Suppressor macrophage treated with lipopolysaccharide for 1 hour (primary cell): ENCODE measurements at regions not wholly inside any gene's neighbourhood (a gene's known extent, or its start where the extent isn't known, plus 50 kb on each side); places are given as distances from the start of the nearest gene placed in this dataset.

Experiments used
- DNase-seq, 3 donors: peaks; one replicate each; pipeline ENCODE4 v3.0.0-alpha.2; 2020 to 2022

DNA sequence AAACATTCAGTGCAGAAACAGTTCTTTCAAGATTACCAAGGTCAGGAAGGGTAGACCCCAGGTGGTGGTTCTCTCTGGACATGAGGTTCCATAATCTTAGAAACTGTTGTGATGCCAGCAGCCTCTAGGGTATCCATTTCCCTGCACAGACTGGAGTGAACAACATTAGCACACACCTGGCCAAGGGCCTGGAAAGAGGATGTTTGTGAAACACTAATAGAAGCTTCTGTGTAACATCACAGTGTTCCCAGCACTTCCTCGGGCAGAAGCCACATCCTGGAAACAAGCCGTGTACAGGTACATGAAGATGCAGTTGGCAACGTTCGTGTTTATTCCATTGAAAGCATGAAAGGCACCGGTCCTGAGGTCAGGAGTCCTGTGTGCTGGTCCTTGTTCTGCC lies 598.2 kb upstream of the KLF4 start:
- DNase-seq = no peak

GRCh38 chr9:108086624-108087023 lies 597.1 kb upstream of the KLF4 start:
- DNase-seq = no peak

GRCh38 chr9:108085294-108085693 lies 595.7 kb upstream of the KLF4 start:
- DNase-seq = no peak

DNA sequence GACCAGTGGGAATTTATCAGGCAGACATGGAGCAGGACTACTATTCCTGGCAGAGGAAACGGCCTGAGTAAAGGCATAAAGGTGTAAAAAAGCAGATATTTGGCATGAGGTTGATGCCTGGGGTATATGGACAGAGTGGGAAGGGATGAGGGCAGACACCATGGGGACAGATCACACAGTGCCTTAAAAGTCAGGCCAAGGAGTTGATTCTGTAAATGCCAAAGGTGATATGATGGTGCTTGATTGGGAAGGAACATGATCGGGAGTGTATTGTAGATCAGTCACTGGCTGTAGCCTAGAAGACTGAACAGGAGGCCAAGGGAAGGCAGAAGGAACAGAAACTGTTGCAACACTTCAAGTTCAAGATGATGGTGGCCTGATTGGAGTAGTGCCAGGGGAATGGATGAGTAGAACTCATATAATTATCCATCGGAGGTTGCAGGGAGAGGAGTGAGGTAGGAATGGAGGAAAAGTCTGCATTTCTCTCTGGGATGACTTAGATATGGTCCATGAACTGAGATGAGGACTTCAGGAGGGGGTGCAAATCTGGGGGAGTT lies 594.3 kb upstream of the KLF4 start:
- DNase-seq = peak; percentile 78 to 82 (median 80)

DNA sequence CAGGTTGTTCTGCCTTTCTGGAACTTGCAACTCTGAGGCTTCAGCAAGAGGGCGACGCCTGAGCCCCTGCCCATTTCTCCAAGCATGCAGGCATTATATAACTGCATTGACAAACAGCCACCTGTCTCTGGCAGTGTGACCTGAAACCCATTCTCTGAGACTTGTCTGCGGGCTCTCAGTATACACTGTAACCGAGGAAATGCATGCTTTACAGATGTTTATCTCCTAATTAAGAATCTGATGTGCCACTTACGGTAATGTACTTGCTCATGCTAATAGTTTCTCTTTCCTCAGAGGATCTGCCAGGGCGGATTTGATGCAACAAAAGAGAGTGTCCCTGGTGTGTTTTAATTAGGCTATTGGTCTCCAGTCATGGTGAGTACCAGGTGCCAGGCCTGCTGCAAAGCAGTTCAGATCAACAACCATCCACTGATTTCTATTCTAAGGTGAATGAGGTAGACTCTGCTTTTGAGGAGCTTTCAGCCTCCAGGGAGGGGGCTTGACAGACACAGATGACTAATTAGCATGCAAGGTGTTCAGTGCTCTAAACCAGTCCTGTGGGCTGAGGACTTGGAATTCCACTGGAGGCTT lies 593.7 kb upstream of the KLF4 start:
- DNase-seq = no peak

GRCh38 chr9:108081112-108081511 lies 591.5 kb upstream of the KLF4 start:
- DNase-seq = no peak

- no peak for DNase-seq
Observed at GRCh38 chr9:108080285-108080684, 590.7 kb upstream of the KLF4 start.

GRCh38 chr9:108078811-108079210 lies 589.2 kb upstream of the KLF4 start:
- peak; percentile 62 to 74 (median 67) for DNase-seq

- DNase-seq = no peak
Observed at GRCh38 chr9:108078375-108078774, 588.8 kb upstream of the KLF4 start.

DNA sequence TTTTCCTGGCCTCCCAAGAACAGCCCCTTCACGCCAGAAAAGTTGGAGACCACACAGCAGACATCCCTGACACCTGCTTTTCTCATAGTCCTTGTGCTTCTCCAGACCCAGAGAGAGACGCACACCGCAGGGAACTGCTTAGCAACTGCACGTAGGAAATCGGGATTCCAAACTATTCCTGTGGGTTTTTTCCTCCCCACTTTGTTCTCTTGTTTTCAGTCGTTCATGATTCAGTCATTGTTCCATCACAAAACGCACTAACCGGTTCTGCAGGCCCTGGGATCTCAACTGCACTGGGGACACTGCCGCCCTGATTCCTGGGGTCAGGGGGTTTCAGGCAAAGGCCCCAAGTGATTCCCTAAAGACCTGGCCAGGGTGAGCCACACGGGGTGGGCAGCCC lies 588.0 kb upstream of the KLF4 start:
- DNase-seq = no peak

DNA sequence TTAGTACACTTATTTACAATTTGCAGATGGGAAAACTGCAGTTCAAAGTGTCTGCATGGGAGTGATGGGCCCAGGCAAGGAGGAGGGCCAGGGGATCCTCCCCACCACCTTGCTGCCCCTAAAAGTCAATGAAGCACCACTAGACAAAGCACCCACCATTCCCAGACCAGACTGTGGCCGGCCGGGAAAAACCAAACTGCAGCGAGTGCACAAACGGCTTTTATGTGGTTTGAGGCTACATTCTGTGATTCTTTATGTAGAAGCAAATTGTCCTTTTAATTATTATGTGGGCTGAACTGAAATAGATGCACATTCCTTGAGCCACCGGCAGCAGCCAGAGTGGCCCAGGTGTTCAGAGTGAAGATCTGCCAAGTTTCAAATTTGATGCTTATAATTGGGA lies 585.3 kb upstream of the KLF4 start:
- no peak for DNase-seq

GRCh38 chr9:108073823-108074222 lies 584.3 kb upstream of the KLF4 start:
- peak; percentile 14 to 52 (median 42) for DNase-seq

GRCh38 chr9:108072740-108073139 lies 583.2 kb upstream of the KLF4 start:
- no peak for DNase-seq

DNA sequence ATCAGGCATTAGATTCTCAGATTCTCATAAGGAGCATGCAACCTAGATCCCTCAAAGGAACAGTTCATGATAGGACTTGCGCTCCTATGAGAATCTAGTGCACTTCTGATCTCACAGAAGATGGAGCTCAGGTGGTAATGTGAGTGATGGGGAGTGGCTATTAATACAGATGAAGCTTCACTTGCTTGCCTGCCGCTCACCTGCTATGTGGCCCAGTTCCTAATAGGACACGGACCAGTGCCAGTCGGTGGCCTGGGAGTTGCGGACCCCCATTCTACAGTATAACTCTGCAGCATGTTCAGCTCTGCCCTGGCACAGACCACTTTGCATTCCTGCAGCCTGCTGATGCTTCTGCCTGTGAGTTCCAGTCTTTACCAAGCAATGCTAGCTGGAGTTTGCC lies 581.3 kb upstream of the KLF4 start:
- no peak for DNase-seq

GRCh38 chr9:108069991-108070390 lies 580.4 kb upstream of the KLF4 start:
- DNase-seq = peak; percentile 10 to 38 (median 29)

- no peak for DNase-seq
Observed at GRCh38 chr9:108062680-108063079, 573.1 kb upstream of the KLF4 start.

GRCh38 chr9:108060175-108060574 lies 570.6 kb upstream of the KLF4 start:
- DNase-seq = no peak

DNA sequence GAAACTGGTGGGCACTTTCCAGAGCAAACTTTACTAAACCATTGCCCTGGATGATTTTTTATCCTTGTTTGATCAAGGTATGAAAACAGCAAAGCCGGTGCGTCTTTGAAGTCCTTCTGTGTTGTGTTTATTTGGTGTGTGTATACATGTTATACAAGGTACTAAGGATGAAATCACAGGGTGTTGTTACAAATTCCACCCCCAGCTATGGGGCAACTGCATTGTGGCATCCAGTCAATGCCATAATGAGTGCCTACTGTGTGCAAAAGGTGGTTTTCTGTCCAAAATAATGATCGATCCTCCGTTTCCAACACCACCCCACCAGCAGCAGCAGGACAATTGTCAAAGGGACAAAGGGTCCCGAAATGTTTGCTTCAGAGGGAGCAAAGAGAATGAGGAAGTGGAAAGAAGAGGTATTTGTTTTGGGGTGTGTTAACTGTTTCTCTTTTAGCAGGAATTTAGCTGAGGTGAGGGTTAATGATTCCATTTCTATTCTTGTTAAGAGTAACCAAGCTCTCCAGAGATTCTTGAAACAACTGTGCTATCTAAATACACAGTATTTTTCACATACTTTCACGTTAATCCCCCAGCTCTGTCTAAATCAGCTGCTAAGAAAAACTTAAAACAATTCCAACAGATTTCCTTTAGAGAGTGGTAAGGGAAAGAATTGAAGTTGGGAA lies 568.7 kb upstream of the KLF4 start:
- no peak for DNase-seq

DNA sequence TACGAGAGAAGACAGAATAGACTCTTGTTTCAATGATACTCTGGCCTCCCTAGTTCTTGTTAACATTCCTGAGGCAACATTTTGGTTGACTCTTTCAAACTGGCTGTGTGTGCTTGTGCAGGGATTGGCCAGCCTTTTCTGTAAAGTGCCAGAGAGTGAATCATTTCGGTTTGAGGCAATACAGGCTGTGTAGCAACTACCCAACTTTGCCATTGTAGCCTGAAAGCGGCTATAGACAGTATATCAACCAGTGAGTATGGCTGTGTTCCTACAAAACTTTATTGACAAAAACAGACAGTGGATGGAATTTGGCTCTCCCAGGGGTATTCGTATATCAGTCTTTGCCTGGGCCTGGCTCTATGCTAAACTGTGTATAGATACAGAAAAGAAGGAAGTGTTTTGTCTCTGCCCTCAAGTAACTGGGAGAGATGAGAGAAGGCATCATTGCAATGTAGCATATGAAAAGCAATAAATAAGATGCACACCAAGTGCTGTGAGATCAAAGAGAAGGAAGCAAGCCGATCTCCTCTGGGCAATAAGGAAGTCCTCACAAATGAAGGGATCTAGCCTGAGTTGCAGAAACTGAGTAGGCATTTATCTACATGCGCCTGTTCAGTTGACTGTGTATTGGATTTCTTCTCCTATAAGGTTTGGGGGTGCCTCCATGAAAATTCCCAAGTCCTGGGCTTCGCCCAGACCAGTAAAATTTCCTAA lies 568.0 kb upstream of the KLF4 start:
- DNase-seq = peak; percentile 62 to 86 (median 80)

DNA sequence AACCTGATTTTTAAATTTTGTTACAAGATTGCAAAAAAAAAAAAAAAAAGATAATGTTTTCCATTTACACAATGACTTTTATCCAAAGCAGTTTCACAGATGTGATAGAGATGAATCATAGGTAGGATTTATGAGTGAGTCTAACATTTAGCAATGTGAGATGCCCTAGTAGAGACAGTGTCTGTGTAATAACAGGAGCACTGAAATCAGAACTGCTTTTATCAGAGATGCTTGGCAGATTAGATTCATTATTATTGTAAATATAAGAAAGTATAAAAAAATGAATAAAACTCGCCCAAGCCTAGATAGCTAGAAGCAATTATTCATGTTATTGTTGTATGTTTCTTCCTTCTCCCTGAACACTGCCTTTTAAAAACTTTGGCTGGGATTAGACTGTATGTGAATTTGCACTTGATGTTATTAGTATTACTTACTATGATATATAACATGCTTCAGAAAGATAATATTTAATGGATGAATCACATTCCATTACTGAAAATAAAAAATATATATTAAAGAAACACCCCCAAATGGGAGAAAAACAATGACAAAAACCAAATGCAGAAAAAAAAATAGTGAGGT lies 567.3 kb upstream of the KLF4 start:
- DNase-seq = peak in 2 of 3 donors; percentile 49 to 50

DNA sequence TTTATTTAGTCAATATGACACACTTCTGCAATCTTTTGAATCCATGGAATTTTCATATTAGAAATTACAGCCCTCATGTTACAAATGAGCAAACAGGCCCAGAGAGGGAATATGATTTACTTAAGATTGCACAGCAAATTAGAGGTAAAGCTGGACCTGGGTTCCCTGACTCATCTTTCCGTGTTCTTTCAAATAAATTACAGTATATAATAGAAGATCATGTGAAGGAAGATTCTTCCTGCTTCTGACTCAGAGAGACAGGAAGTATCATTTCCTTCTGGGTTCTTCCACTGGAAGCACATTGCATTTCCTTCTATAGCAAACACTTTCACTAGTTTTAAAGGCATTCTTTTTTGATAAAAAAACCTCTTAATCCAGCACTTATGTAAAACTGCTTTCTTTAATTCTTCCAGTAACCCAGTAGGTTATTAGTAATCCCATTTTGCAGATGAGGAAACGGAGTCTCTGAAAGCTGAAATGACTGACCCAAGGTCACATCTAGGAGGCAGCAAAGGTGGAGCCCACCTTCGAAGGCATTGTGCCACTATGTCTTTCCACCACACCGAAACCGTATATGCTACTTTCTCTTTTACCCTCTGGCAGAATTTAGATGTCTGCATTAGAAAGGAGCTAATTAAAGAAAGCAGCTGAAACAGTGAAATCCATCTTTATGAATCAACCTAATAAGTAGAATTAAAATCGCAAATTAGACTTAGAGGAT lies 566.7 kb upstream of the KLF4 start:
- DNase-seq = peak; percentile 42 to 76 (median 76)

DNA sequence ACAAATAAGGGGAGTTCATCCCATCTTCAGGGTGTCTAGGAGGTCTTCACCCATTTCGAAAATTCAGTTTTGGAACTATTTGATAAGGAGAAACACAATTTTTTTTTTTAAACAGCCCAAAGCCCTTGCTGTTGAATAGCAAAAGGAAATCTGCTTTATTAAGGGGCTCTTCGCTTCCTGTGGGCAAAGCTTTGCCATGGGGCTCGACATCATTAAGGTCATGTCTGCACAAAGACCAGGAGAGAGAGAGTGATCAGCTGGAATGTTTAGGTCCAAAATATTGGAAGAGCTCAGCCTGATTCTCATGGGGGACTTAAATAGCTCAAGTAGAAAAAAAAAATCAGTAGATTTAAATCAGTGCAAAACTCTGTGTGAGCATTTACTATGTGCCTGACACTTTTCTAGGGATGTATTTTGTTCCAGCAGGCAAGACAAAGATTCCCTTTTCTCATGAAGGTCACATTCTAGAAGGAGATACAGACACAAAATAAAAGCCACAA lies 564.6 kb upstream of the KLF4 start:
- no peak for DNase-seq
